HG02870 (cell line): ENCODE measurements at regions not wholly inside any gene's neighbourhood (a gene's known extent, or its start where the extent isn't known, plus 50 kb on each side); places are given as distances from the start of the nearest gene placed in this dataset.
"Not testable (repeated sequence)": the region's sequence is repeated elsewhere in the genome, so short reads cannot be mapped to it uniquely, and the experiment has no call there.

Source experiments
- ATAC-seq: cut with Tn5 transposase; IDR thresholded peaks from one replicate; pipeline ENCODE4 v1.9.1; 2021; ENCODE audit warnings: mild to moderate bottlenecking, moderate library complexity; ENCODE audit not compliant: unreplicated experiment

DNA sequence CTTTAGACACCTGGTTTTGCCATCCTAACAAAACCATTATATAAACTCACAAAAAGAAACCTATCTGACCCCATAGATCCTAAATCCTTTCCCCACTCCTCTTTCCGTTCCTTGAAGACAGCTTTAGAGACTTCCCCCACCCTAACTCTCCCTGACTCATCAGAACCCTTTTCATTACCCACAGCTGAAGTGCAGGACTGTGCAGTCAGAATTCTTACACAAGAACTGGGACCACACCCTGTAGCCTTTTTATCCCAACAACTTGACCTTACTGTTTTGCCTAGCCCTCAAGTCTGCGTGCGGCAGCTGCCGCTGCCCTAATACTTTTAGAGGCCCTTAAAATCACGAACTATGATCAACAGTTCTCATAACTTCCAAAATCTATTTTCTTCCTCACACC, 254.9 kb upstream of the GULP1 start:
- ATAC-seq = not testable (repeated sequence)

GRCh38 chr2:188039307-188039706, 252.4 kb upstream of the GULP1 start:
- no peak for ATAC-seq

DNA sequence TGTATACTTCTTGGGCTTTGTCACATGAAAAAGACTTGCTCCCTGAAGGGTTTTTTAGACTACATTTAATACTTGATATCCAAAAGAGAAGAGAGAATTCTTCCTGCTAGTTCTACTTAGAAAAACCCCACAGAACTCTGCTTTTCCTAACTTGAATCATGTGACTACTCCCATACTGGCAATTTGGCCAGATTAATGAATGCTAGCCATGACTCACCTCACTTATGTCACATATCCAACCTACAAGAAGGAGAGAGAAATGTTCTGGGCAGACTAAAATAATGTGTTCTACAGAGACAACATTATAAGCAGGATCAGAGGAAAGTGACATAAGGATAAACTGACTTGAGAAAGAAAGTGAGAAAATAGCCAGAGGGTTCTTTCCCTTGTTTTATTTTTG, 249.3 kb upstream of the GULP1 start:
- ATAC-seq = no peak

GRCh38 chr2:188045016-188045415, 246.7 kb upstream of the GULP1 start:
- no peak for ATAC-seq

- no peak for ATAC-seq
Measured at GRCh38 chr2:188046437-188046836, 245.2 kb upstream of the GULP1 start.

- no peak for ATAC-seq
Measured at GRCh38 chr2:188047735-188048134, 243.9 kb upstream of the GULP1 start.

GRCh38 chr2:188050726-188051125, 240.9 kb upstream of the GULP1 start:
- no peak for ATAC-seq

DNA sequence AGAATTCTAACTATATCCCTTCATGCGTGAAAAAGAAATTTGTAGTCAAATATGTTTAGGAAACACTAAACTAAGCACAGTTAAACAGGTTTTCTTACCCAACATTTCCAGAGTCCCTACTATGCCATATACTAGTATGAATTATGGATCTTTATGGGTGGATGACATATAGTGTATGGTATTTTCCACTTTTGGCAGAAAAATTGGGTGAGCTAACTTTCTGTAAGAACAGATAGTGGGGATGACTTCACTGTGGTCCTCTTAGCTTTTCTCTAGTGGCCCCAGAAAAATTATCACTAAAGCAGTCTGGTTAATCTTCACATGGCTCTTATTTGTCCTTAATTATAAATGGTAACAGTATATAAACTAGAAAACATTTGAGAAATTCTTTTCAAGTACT, 240.0 kb upstream of the GULP1 start:
- ATAC-seq = no peak

GRCh38 chr2:188065386-188065785, 226.3 kb upstream of the GULP1 start:
- ATAC-seq = no peak

- ATAC-seq = no peak
Measured at GRCh38 chr2:188068093-188068492, 223.6 kb upstream of the GULP1 start.

DNA sequence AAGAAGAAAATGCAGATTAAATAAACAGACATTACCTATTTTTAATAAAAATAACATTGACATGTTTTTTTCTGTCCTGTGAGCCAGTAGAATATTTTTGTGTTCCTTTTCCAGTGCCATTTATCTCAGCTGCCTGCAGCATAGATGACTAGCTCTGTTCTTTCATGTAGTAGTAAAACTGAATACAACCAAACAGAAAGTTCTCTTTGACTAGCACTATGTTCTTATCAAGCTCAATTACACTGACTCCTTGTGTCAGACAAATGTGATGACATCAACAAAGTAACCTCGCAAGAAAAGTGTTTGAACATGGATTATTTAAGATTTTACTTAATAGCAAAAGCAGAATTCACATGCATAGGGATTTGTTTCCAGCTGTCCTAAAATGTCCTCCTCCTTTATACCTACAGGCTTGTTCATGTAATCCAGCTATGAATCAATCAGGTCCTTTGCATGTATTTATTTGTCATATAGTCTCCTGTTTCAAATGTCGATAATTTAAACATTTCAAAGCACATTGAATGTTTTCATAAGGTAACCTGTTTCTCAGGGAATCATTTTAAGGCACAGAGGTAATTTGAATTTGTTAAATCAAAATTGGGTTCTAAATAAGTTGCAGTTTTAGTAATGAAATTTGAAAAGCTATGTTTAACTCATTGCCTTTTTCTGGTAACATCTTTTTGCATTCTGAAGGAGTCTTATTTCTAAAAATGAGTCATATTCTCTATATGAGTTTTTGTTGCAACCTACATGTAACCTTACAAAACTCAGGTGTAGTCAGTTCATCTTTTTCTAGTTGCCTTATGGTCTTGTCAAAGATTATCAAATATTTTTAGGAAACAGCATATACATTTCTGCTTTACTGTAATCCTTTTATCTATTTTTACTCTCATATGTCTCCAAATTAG, 215.3 kb upstream of the GULP1 start:
- peak; percentile 81 for ATAC-seq

- ATAC-seq = no peak
Measured at GRCh38 chr2:188077757-188078156, 213.9 kb upstream of the GULP1 start.

DNA sequence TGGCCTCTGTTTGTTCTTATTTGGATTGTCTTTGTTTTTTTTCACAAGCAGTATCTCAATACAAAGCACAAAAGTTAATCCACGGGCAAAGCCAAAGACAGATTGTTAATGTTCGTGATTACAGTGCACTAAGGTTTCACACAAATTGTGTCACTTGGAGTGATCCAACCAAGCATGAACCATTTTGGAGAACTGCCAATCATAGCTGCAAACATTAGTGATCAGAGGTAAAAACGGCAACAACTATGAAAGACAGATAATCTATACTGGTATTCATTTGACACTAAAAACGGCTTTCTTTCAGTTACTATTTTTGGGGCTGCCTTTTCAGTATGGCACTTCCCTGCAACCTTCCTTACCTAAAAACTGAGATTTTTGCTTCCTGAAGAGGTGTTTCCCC, 213.1 kb upstream of the GULP1 start:
- ATAC-seq = no peak

DNA sequence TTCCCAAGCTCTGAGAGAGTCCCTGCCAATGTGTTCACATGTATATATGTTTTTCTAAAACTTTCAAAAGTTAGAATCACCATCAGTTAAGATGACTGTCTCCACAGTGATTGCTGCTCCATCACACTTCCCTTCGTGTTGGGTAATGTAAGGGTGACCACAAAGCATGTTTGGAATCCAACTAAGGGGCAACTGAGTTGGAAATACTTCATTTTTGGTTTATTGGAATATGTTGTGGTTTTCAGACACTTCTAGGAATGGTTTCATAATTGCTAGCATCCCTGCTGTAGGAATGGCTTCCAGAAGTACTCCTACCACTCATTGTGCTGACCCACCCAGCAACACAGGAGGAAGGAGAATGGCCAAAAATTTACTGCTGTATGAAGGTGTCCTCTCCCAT, 212.5 kb upstream of the GULP1 start:
- no peak for ATAC-seq

GRCh38 chr2:188085421-188085820, 206.3 kb upstream of the GULP1 start:
- no peak for ATAC-seq

DNA sequence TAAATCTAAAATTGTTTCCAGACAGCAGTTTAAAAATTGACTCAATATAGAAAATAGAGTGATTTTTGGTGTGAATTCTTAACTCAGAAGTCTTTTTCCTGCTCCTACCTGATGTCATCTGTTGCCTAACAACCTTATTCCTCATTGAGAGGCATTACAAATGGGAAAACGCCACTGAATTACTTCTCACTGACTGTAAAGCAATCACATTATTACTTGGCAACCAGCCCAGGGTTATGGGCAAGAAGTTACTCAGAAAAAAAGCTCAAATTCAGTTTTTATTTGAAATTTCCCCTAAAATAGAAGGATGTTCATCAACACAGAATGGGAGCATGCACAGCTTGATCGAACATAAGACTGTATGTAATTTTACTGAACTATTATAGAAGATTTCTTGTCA, 201.8 kb upstream of the GULP1 start:
- ATAC-seq = no peak

DNA sequence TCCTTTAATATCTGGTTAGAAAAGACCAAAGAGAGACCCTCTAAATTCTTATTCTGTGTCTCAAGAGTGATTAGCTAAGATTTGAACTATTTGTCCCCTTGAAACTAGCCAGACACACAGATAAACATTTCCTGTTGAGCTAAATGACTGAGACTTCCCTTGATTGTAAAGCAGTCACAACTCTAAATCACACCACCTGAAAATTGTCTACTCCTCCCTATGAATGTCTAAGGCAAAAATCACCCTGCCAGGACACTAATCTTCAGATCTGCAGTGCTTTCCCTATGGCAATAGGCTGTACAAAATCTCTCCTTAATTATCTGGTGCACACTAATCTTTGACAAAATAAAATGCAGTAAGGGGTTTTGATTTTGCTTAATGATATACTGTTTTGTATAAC, 200.5 kb upstream of the GULP1 start:
- ATAC-seq = no peak

GRCh38 chr2:188092734-188093133, 198.9 kb upstream of the GULP1 start:
- ATAC-seq = no peak

- no peak for ATAC-seq
Measured at GRCh38 chr2:188096910-188097309, 194.8 kb upstream of the GULP1 start.

GRCh38 chr2:188102881-188103280, 188.8 kb upstream of the GULP1 start:
- no peak for ATAC-seq

GRCh38 chr2:188114014-188114413, 177.7 kb upstream of the GULP1 start:
- no peak for ATAC-seq

DNA sequence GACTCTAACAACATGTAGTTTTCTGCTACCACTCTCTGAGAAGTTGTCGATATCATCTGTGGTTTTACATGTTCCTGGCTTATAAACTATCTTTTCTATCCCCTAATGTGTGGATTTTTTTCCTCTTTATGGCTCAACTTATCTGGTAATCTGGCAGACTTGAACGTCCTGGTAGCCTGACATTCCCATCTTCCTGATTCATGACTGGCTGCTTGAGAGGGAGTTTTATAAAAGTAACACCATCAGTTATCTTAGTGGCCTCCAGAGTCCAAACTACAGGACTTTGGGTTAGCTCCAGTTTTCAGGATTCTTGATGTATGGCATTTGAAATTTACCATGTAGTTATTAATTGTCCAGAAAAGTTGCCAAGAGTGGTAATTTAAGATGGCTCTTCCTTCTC, 174.0 kb upstream of the GULP1 start:
- ATAC-seq = no peak

DNA sequence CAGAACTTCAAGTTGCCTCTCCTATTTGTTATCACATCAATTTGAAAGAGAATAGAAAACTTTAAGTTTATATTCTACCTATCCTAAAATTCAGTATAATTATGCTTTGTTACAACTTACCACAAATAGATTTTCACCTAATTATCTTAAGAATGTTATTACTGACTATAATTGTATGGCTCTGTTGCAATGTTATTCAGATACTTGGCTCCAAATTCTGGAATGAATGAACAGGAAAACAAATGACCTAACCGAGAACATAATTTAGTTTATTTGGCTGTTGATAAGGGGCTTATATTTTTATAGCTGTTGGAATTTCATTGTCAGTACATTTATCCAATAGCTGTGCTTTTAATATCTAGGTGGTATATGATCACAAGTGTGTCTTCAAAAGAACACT, 173.2 kb upstream of the GULP1 start:
- no peak for ATAC-seq
